ENCODE measurements at regions not wholly inside any gene's neighbourhood (a gene's known extent, or its start where the extent isn't known, plus 50 kb on each side); places are given as distances from the start of the nearest gene placed in this dataset.

DNA sequence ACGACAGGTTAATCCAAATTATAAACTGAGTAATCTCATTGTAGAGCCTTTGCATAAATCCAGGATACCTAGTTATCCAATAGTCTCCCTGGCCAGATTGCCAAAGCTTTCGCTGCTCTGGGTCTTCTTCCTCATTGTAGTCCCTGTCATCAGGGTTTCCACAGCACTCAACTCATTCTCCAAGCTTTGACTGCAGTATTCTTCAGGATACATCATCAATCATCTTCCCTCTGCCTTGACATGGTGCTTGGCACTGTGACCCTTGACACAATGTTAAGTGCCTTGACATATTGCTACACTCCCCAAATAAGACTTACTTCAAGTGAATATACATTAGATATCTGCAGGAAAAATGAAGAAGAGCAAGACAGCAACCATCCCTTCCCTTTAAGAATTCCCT is 60.1 kb upstream of the RESF1 start (continued):
- TF ChIP-seq, protein P1, sequence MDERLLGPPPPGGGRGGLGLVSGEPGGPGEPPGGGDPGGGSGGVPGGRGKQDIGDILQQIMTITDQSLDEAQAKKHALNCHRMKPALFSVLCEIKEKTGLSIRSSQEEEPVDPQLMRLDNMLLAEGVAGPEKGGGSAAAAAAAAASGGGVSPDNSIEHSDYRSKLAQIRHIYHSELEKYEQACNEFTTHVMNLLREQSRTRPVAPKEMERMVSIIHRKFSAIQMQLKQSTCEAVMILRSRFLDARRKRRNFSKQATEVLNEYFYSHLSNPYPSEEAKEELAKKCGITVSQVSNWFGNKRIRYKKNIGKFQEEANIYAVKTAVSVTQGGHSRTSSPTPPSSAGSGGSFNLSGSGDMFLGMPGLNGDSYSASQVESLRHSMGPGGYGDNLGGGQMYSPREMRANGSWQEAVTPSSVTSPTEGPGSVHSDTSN (CRISPR knock-in tag; IDR thresholded peaks at IDR 0.05; ENCODE audit: low read depth): no peak
- TF ChIP-seq, protein P1 (tag; conservative IDR thresholded peaks at IDR 0.05; ENCODE audit: low read depth): peak; percentile 35; the same call in 1 of the 2 replicates
- no peak for TF ChIP-seq SIX5 (IDR thresholded peaks at IDR 0.05; ENCODE audit: borderline replicate concordance in 1 of 2, insufficient read depth in 1 of 2, low read depth in 1 of 2, low read length in 2 of 2)
- TF ChIP-seq ZNF133 (CRISPR knock-in tag; IDR thresholded peaks at IDR 0.05): no peak
- TF ChIP-seq ZNF780A (CRISPR knock-in tag; IDR thresholded peaks at IDR 0.05): no peak
- TF ChIP-seq, protein P2, sequence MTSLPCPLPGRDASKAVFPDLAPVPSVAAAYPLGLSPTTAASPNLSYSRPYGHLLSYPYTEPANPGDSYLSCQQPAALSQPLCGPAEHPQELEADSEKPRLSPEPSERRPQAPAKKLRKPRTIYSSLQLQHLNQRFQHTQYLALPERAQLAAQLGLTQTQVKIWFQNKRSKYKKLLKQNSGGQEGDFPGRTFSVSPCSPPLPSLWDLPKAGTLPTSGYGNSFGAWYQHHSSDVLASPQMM (CRISPR knock-in tag; IDR thresholded peaks at IDR 0.05): no peak
- TF ChIP-seq, protein P3, sequence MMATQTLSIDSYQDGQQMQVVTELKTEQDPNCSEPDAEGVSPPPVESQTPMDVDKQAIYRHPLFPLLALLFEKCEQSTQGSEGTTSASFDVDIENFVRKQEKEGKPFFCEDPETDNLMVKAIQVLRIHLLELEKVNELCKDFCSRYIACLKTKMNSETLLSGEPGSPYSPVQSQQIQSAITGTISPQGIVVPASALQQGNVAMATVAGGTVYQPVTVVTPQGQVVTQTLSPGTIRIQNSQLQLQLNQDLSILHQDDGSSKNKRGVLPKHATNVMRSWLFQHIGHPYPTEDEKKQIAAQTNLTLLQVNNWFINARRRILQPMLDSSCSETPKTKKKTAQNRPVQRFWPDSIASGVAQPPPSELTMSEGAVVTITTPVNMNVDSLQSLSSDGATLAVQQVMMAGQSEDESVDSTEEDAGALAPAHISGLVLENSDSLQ (IDR thresholded peaks at IDR 0.05): peak; percentile 55
- no peak for TF ChIP-seq GABPB1 (CRISPR knock-in tag; IDR thresholded peaks at IDR 0.05)
- TF ChIP-seq CHD1 (IDR thresholded peaks at IDR 0.05; ENCODE audit: low read length): no peak
- TF ChIP-seq, protein P4, sequence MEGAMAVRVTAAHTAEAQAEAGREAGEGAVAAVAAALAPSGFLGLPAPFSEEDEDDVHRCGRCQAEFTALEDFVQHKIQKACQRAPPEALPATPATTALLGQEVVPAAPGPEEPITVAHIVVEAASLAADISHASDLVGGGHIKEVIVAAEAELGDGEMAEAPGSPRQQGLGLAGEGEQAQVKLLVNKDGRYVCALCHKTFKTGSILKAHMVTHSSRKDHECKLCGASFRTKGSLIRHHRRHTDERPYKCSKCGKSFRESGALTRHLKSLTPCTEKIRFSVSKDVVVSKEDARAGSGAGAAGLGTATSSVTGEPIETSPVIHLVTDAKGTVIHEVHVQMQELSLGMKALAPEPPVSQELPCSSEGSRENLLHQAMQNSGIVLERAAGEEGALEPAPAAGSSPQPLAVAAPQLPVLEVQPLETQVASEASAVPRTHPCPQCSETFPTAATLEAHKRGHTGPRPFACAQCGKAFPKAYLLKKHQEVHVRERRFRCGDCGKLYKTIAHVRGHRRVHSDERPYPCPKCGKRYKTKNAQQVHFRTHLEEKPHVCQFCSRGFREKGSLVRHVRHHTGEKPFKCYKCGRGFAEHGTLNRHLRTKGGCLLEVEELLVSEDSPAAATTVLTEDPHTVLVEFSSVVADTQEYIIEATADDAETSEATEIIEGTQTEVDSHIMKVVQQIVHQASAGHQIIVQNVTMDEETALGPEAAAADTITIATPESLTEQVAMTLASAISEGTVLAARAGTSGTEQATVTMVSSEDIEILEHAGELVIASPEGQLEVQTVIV (CRISPR knock-in tag; IDR thresholded peaks at IDR 0.05; ENCODE audit: borderline replicate concordance): no peak
- TF ChIP-seq CHD4 (IDR thresholded peaks at IDR 0.05; ENCODE audit: insufficient read depth, insufficient replicate concordance, low read depth, low read length, poor library complexity, severe bottlenecking): no peak
- no peak for TF ChIP-seq TEAD1 (CRISPR knock-in tag; IDR thresholded peaks at IDR 0.05)

All from K562 (cell line).